MM.1S (cell line): ENCODE measurements at regions not wholly inside any gene's neighbourhood (a gene's known extent, or its start where the extent isn't known, plus 50 kb on each side); places are given as distances from the start of the nearest gene placed in this dataset.
A peak's percentile ranks its signal among the peaks of the same experiment; 100 is the strongest.

Source experiments
- DNase-seq: peaks from one replicate; pipeline ENCODE4 v3.0.0-alpha.2; 2015
- H2AFZ ChIP-seq: fragments of 300-600 bp; sonication (generic); 2 replicates; pipeline ENCODE4 v1.6.0; 2016; ENCODE audit warnings: antibody characterized with exemption, low read length
- H3F3A ChIP-seq: fragments of 300-600 bp; sonication (generic); 2 replicates; pipeline ENCODE4 v1.6.1; 2016; ENCODE audit warnings: mild to moderate bottlenecking, antibody characterized with exemption, low read length, moderate library complexity, mixed read lengths; ENCODE audit not compliant: insufficient read depth
- H3K27ac ChIP-seq: fragments of 300-600 bp; sonication (generic); 2 replicates; pipeline ENCODE4 v1.5.1; 2016; ENCODE audit warnings: mild to moderate bottlenecking, low read length
- H3K27me3 ChIP-seq: fragments of 300-600 bp; sonication (generic); replicated peaks from 2 replicates; pipeline ENCODE4 v1.6.0; 2016; ENCODE audit warnings: low read length; ENCODE audit not compliant: insufficient read depth
- H3K36me3 ChIP-seq: fragments of 300-600 bp; sonication (generic); replicated peaks from 2 replicates; pipeline ENCODE4 v1.6.1; 2016; ENCODE audit warnings: mild to moderate bottlenecking, low read length, mixed read lengths; ENCODE audit not compliant: insufficient read depth
- H3K4me1 ChIP-seq: fragments of 300-600 bp; sonication (generic); 2 replicates; pipeline ENCODE4 v1.6.1; 2016; ENCODE audit warnings: low read length, mixed read lengths
- H3K4me2 ChIP-seq: fragments of 300-600 bp; sonication (generic); 2 replicates; pipeline ENCODE4 v1.6.0; 2016; ENCODE audit warnings: low read depth, low read length
- H3K4me3 ChIP-seq: fragments of 300-600 bp; sonication (generic); 2 replicates; pipeline ENCODE4 v1.5.1; 2016; ENCODE audit warnings: low read length, mixed read lengths
- H3K79me2 ChIP-seq: fragments of 300-600 bp; sonication (generic); 2 replicates; pipeline ENCODE4 v1.6.1; 2016; ENCODE audit warnings: mixed run types, low read length, mixed read lengths
- H3K9ac ChIP-seq: fragments of 300-600 bp; sonication (generic); 2 replicates; pipeline ENCODE4 v1.6.1; 2016; ENCODE audit warnings: low read length, mixed read lengths
- H3K9me2 ChIP-seq: fragments of 300-600 bp; sonication (generic); replicated peaks from 2 replicates; pipeline ENCODE4 v1.6.1; 2016; ENCODE audit warnings: mild to moderate bottlenecking, low read length, mixed read lengths; ENCODE audit not compliant: insufficient read depth
- H3K9me3 ChIP-seq: fragments of 300-600 bp; sonication (generic); replicated peaks from 2 replicates; pipeline ENCODE4 v1.6.1; 2016; ENCODE audit warnings: mild to moderate bottlenecking, low read length, mixed read lengths; ENCODE audit not compliant: insufficient read depth
- H4K20me1 ChIP-seq: fragments of 300-600 bp; sonication (generic); 2 replicates; pipeline ENCODE4 v1.6.1; 2016; ENCODE audit warnings: mild to moderate bottlenecking, low read length, moderate library complexity, mixed read lengths; ENCODE audit not compliant: insufficient read depth
- EZH2 ChIP-seq: fragments of 300-600 bp; sonication (generic); optimal IDR thresholded peaks from 2 replicates; pipeline ENCODE3; 2017; ENCODE audit warnings: low read depth, mild to moderate bottlenecking, antibody characterized with exemption, low read length, mixed read lengths
- EZH2phosphoT487 ChIP-seq: fragments of 300-600 bp; sonication (generic); IDR thresholded peaks from 2 replicates; pipeline ENCODE4 v1.6.1; 2018; ENCODE audit warnings: antibody characterized with exemption, low read length
- TF ChIP-seq, protein P1 (sequence below): fragments of 300-600 bp; sonication (generic); IDR thresholded peaks from 2 replicates; pipeline ENCODE4 v1.5.1; 2016; ENCODE audit warnings: antibody characterized with exemption, low read length, mixed read lengths

DNA sequence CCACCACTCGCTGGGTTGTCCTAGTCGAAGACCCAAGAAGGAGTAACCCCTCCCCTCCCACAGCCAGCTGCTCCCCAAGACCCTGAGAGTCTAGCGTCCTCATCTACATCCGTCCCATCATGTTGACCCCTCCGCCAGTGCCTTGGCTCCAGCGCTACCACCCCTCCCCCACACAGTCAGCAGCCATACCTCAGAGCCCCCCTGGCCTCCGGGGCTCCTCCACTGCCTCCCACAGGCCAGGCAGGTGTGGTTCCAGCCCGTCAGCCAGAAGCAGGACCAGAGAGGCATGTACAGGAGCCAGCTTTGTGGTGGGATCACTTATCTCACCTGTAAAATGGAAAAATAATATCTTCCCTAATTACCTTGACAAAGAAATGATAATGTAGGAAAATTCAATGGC, 51.5 kb upstream of the PHF21B start:
- H3K27me3 ChIP-seq, result peaks cover 91% of the 10 kb centered on the region
- TF ChIP-seq, protein P1, sequence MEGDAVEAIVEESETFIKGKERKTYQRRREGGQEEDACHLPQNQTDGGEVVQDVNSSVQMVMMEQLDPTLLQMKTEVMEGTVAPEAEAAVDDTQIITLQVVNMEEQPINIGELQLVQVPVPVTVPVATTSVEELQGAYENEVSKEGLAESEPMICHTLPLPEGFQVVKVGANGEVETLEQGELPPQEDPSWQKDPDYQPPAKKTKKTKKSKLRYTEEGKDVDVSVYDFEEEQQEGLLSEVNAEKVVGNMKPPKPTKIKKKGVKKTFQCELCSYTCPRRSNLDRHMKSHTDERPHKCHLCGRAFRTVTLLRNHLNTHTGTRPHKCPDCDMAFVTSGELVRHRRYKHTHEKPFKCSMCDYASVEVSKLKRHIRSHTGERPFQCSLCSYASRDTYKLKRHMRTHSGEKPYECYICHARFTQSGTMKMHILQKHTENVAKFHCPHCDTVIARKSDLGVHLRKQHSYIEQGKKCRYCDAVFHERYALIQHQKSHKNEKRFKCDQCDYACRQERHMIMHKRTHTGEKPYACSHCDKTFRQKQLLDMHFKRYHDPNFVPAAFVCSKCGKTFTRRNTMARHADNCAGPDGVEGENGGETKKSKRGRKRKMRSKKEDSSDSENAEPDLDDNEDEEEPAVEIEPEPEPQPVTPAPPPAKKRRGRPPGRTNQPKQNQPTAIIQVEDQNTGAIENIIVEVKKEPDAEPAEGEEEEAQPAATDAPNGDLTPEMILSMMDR, result no peak
- TF ChIP-seq EZH2 (no peak), EZH2phosphoT487 (no peak)
- H3K36me3 ChIP-seq, result no peaks in the 10 kb centered on the region

DNA sequence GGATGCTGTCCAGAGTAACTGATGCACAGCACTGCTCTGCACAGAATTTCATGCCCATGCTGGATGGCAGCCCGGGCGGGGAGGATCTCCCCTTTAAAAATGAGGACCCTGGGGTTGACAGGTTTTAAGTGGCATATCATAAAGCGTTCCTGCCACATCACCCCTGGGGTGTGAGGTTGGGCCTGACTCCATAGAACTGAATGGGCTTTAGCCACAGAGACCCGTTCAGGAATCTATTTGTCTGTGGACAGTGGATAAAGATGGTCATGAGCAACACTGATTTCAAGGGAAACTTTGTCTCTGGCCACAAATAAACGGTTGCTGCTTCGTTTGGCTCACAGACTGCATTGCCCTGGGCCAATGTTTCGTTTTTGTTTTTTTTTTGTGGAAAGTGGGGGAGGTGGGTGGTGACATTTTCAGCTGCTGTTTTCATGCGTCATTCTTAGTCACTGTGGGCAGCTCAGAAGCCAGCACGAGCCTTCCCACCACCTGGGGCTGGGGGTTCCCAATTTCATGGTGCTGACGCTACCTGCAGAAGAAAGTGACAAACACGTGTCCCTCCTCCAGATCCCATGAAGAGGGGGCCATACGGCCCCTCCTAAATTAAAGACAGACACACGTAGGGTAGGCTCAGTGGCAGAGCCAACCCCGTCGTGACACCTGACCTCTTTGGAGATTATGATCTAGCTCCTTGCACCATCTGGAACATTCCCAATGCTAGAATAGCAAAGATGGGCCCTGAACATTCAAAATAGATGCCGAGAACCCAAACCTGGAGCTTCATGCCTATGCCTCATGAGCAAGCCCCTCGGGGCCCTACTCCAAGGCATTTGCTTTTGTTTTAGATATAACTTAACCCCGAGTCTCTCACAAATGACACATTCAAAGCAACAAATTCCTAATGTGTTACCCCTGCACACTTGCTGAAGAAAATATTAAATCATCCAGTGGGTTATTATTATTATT, 54.8 kb upstream of the PHF21B start:
- H4K20me1 ChIP-seq, result no peaks in the 10 kb centered on the region
- H3K4me2 ChIP-seq, result peak overlapping the region; percentile 13; the same call in 1 of the 2 replicates
- H3F3A ChIP-seq, result no peaks in the 10 kb centered on the region
- no peak overlapping the region for H3K9ac ChIP-seq
- no peak overlapping the region for H3K4me3 ChIP-seq
- H3K27ac ChIP-seq, result no peak overlapping the region
- no peaks in the 10 kb centered on the region for H3K9me3 ChIP-seq
- no peaks in the 10 kb centered on the region for H3K36me3 ChIP-seq
- H2AFZ ChIP-seq, result no peak overlapping the region
- peaks cover 89% of the 10 kb centered on the region for H3K27me3 ChIP-seq
- no peaks in the 10 kb centered on the region for H3K4me1 ChIP-seq
- no peak for DNase-seq
- H3K9me2 ChIP-seq, result no peaks in the 10 kb centered on the region
- H3K79me2 ChIP-seq, result no peaks in the 10 kb centered on the region
- TF ChIP-seq EZH2, result no peak
- TF ChIP-seq, protein P1, result no peak
- TF ChIP-seq EZH2phosphoT487, result no peak

More for the DNA sequence above, 51.5 kb upstream of the PHF21B start:
- H3K4me1 ChIP-seq, result no peaks in the 10 kb centered on the region
- H3K4me2 ChIP-seq, result no peak overlapping the region
- H3K4me3 ChIP-seq, result no peak overlapping the region
- H2AFZ ChIP-seq, result no peak overlapping the region
- H3K9ac ChIP-seq, result no peak overlapping the region
- no peaks in the 10 kb centered on the region for H3K9me2 ChIP-seq
- H3F3A ChIP-seq, result no peaks in the 10 kb centered on the region
- no peaks in the 10 kb centered on the region for H3K9me3 ChIP-seq
- H3K27ac ChIP-seq, result no peak overlapping the region
- H4K20me1 ChIP-seq, result no peaks in the 10 kb centered on the region
- H3K79me2 ChIP-seq, result no peaks in the 10 kb centered on the region
- no peak for DNase-seq

DNA sequence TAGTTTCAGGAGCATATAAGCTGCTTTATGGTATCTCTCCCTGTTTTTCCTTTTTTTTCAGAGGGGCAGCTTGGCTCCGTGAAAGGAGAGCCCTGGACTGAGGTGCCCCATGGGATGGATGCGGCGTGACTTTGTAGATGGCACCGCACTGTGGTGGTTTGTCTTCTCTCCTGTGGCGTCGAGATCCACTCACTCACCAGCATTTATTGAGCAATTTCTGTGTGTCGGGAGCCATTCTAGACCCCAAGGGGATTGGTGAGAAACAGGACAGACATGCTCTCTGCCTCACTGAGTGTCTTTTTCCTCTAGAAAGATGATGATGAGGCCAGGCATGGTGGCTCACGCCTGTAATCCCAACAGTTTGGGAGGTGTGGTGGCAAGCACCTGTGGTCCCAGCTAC, 55.9 kb upstream of the PHF21B start:
- Histone ChIP-seq H3K79me2 (no peaks in the 10 kb centered on the region), H3K9ac (no peak overlapping the region), H3K27me3 (peaks cover 84% of the 10 kb centered on the region), H3K4me1 (no peaks in the 10 kb centered on the region), H3K4me3 (no peak overlapping the region), H3K36me3 (no peaks in the 10 kb centered on the region), H4K20me1 (no peaks in the 10 kb centered on the region), H3F3A (no peaks in the 10 kb centered on the region), H3K9me2 (no peaks in the 10 kb centered on the region), H3K4me2 (no peak overlapping the region), H2AFZ (no peak overlapping the region), H3K27ac (no peak overlapping the region), H3K9me3 (no peaks in the 10 kb centered on the region)
- TF ChIP-seq EZH2 (no peak), EZH2phosphoT487 (no peak)
- TF ChIP-seq, protein P1, result no peak
- no peak for DNase-seq
